RPMI8226 (cell line): ENCODE measurements at regions not wholly inside any gene's neighbourhood (a gene's known extent, or its start where the extent isn't known, plus 50 kb on each side); places are given as distances from the start of the nearest gene placed in this dataset.

Source experiments
- DNase-seq: peaks from one replicate; pipeline ENCODE4 v3.0.0-alpha.2; 2015

GRCh38 chr7:12890586-12890985, 203.2 kb downstream of the ARL4A start:
- DNase-seq: no peak

GRCh38 chr7:12893292-12893691, 205.9 kb downstream of the ARL4A start:
- DNase-seq: no peak

GRCh38 chr7:12895296-12895695, 207.9 kb downstream of the ARL4A start:
- DNase-seq: no peak

- DNase-seq: no peak
Observed at GRCh38 chr7:12896316-12896715, 208.9 kb downstream of the ARL4A start.

- DNase-seq: no peak
Observed at GRCh38 chr7:12898004-12898403, 210.6 kb downstream of the ARL4A start.

GRCh38 chr7:12898620-12899019, 211.2 kb downstream of the ARL4A start:
- DNase-seq: no peak

GRCh38 chr7:12905671-12906070, 218.2 kb downstream of the ARL4A start:
- DNase-seq: no peak

- no peak for DNase-seq
Observed at GRCh38 chr7:12907774-12908173, 220.3 kb downstream of the ARL4A start.

- no peak for DNase-seq
Observed at GRCh38 chr7:12909483-12909882, 222.1 kb downstream of the ARL4A start.

- no peak for DNase-seq
Observed at GRCh38 chr7:12911053-12911452, 223.6 kb downstream of the ARL4A start.

GRCh38 chr7:12913002-12913401, 225.6 kb downstream of the ARL4A start:
- DNase-seq: no peak

- DNase-seq: no peak
Observed at GRCh38 chr7:12917801-12918200, 230.4 kb downstream of the ARL4A start.

GRCh38 chr7:12921751-12922345, 234.4 kb downstream of the ARL4A start:
- DNase-seq: no peak

- no peak for DNase-seq
Observed at GRCh38 chr7:12923971-12924370, 236.5 kb downstream of the ARL4A start.

GRCh38 chr7:12926206-12926605, 238.8 kb downstream of the ARL4A start:
- no peak for DNase-seq

- DNase-seq: no peak
Observed at GRCh38 chr7:12927635-12928434, 240.4 kb downstream of the ARL4A start.

- DNase-seq: no peak
Observed at GRCh38 chr7:12929476-12930140, 242.2 kb downstream of the ARL4A start.

GRCh38 chr7:12930534-12930933, 243.1 kb downstream of the ARL4A start:
- DNase-seq: no peak

- peak; percentile 22 for DNase-seq
Observed at GRCh38 chr7:12931465-12931864, 244.0 kb downstream of the ARL4A start.

- no peak for DNase-seq
Observed at GRCh38 chr7:12939694-12940093, 252.3 kb downstream of the ARL4A start.

- DNase-seq: no peak
Observed at GRCh38 chr7:12941512-12941911, 254.1 kb downstream of the ARL4A start.

GRCh38 chr7:12942609-12943008, 255.2 kb downstream of the ARL4A start:
- no peak for DNase-seq

- no peak for DNase-seq
Observed at GRCh38 chr7:12943781-12944180, 256.3 kb downstream of the ARL4A start.

GRCh38 chr7:12945901-12946300, 258.5 kb downstream of the ARL4A start:
- DNase-seq: no peak
